A673 (cell line): ENCODE measurements at regions not wholly inside any gene's neighbourhood (a gene's known extent, or its start where the extent isn't known, plus 50 kb on each side); places are given as distances from the start of the nearest gene placed in this dataset.

Experiments used
- BruUV-seq: library from RNA; stranded (reverse); fragments of 400-500 nt; replicated peaks from 2 replicates; lab custom pipeline; 2021; lab: Mats Ljungman, UMichigan
- CTCF ChIA-PET: fragments of 300-600 bp; sonication (Branson Sonifier 250); formaldehyde crosslinking; loops from one replicate; lab custom pipeline; 2022; ENCODE audit warnings: antibody characterized with exemption; lab: Charles Lee
- POLR2A ChIA-PET: fragments of 300-600 bp; sonication (Branson Sonifier 250); formaldehyde crosslinking; loops from one replicate; lab custom pipeline; 2022; ENCODE audit warnings: antibody characterized with exemption; ENCODE audit not compliant: low non-redundant PET; lab: Charles Lee
- DNase-seq: peaks from one replicate; pipeline ENCODE4 v3.0.0-alpha.2; 2015; ENCODE audit warnings: low spot score
- H3K27ac ChIP-seq: fragments of 200-600 bp; sonication (generic); 2 replicates; pipeline ENCODE4 v1.5.1; 2016; ENCODE audit warnings: mixed run types, low read depth, mild to moderate bottlenecking, mixed read lengths, antibody characterized with exemption, low read length; ENCODE audit not compliant: poor library complexity, severe bottlenecking
- H3K27me3 ChIP-seq: fragments of 200-600 bp; sonication (generic); replicated peaks from 2 replicates; pipeline ENCODE4 v1.6.1; 2017; ENCODE audit warnings: mixed run types, low read depth, mild to moderate bottlenecking, mixed read lengths, antibody characterized with exemption, low read length; ENCODE audit not compliant: insufficient read depth, poor library complexity
- H3K36me3 ChIP-seq: fragments of 200-600 bp; sonication (generic); 2 replicates; pipeline ENCODE4 v1.6.1; 2016; ENCODE audit warnings: mixed run types, mild to moderate bottlenecking, mixed read lengths, antibody characterized with exemption, low read length; ENCODE audit not compliant: insufficient read depth, poor library complexity, severe bottlenecking
- H3K4me1 ChIP-seq: fragments of 200-600 bp; sonication (generic); 2 replicates; pipeline ENCODE4 v1.6.1; 2017; ENCODE audit warnings: mixed run types, mild to moderate bottlenecking, mixed read lengths, antibody characterized with exemption, low read length; ENCODE audit not compliant: insufficient read depth, poor library complexity, severe bottlenecking
- H3K4me3 ChIP-seq: fragments of 200-600 bp; sonication (generic); 2 replicates; pipeline ENCODE4 v1.5.1; 2016; ENCODE audit warnings: low read depth, mixed run types, mild to moderate bottlenecking, mixed read lengths, low read length; ENCODE audit not compliant: poor library complexity, severe bottlenecking
- H3K9me3 ChIP-seq: fragments of 200-600 bp; sonication (generic); 2 replicates; pipeline ENCODE4 v1.6.1; 2016; ENCODE audit warnings: mixed run types, low read depth, mild to moderate bottlenecking, mixed read lengths, antibody characterized with exemption, low read length; ENCODE audit not compliant: poor library complexity, severe bottlenecking
- EZH2 ChIP-seq: fragments of 200-600 bp; sonication (generic); IDR thresholded peaks from 2 replicates; pipeline ENCODE4 v1.6.1; 2017; ENCODE audit warnings: borderline replicate concordance, low read depth, mild to moderate bottlenecking, mixed read lengths, antibody characterized with exemption, low read length; ENCODE audit not compliant: poor library complexity, severe bottlenecking
- intact Hi-C: fragments of 100-400 bp; cut with micrococcal nuclease; formaldehyde crosslinking; loops from one replicate; pipeline ENCODE4 v1.10.0; 2022; ENCODE audit not compliant: unreplicated experiment
- TF ChIP-seq, protein P1 (sequence below): fragments of 300-800, 200-600 bp; sonication (generic); conservative IDR thresholded peaks from 2 replicates; pipeline ENCODE4 v1.5.1; 2017; ENCODE audit warnings: low read depth, mild to moderate bottlenecking, antibody characterized with exemption, low read length, moderate library complexity, mixed read lengths

DNA sequence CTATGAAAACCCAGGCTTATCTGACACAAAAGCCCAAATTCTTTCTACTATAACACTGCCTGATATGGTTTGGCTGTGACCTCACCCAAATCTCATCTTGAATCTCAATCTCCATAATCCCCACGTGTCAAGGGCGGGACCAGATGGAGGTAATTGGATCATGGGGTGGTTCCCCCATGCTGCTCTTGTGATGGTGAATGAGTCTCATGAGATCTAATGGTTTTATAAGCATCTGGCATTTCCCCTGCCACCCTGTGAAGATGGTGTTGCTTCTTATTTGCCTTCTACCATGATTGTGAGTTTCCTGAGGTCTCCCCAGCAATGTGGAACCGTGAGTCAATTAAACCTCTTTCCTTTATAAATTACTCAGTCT is 123.3 kb upstream of the USP24 start:
- ChIA-PET POLR2A (no interaction called here), CTCF (interaction anchor here (0.5 kb wide), 1 partner anchor 10 kb away, joined by 4 read pairs; no protein-coding TSS in a partner anchor)
- Histone ChIP-seq H3K4me1 (no peaks in the 10 kb centered on the region), H3K36me3 (no peaks in the 10 kb centered on the region), H3K4me3 (no peak overlapping the region), H3K9me3 (no peaks in the 10 kb centered on the region), H3K27ac (no peak overlapping the region), H3K27me3 (no peaks in the 10 kb centered on the region)
- DNase-seq, result peak; percentile 47
- TF ChIP-seq, protein P1, sequence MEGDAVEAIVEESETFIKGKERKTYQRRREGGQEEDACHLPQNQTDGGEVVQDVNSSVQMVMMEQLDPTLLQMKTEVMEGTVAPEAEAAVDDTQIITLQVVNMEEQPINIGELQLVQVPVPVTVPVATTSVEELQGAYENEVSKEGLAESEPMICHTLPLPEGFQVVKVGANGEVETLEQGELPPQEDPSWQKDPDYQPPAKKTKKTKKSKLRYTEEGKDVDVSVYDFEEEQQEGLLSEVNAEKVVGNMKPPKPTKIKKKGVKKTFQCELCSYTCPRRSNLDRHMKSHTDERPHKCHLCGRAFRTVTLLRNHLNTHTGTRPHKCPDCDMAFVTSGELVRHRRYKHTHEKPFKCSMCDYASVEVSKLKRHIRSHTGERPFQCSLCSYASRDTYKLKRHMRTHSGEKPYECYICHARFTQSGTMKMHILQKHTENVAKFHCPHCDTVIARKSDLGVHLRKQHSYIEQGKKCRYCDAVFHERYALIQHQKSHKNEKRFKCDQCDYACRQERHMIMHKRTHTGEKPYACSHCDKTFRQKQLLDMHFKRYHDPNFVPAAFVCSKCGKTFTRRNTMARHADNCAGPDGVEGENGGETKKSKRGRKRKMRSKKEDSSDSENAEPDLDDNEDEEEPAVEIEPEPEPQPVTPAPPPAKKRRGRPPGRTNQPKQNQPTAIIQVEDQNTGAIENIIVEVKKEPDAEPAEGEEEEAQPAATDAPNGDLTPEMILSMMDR, result no peak
- no peak for TF ChIP-seq EZH2
- intact Hi-C loops, result no loop called here
- no TSS peak for BruUV-seq

DNA sequence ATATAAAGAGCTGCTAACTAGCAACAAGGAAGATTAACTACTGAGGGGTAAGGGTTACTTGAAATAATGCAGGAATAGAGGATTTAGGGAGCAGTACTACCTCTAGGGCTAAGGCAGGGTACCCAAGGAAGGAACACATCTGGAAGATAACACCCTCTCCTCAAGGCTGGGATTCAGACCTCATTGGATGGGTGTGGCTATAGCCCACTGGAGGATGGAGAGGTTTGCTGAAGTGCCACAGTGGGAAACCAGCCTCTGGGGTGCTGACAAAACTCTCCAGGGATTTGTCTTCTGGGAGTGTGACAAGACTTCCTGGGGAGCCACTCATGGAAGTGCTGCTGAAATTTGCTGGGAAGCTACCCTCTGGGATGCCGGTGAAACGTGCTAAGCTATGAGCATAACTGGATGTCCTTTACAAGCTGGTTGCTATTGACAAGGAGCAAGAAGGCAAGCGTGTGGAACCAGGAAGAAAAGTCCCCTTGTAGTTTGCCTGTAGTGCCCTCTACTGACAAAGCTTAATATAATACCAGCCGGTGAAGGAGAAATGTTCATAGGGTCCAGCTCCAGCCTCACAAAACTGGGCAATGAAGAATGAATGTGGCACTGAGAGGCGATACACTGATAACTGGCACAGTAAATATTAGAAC is 122.8 kb upstream of the USP24 start:
- POLR2A ChIA-PET, result no interaction called here
- peak; percentile 69 for DNase-seq
- no peaks in the 10 kb centered on the region for H3K36me3 ChIP-seq

DNA sequence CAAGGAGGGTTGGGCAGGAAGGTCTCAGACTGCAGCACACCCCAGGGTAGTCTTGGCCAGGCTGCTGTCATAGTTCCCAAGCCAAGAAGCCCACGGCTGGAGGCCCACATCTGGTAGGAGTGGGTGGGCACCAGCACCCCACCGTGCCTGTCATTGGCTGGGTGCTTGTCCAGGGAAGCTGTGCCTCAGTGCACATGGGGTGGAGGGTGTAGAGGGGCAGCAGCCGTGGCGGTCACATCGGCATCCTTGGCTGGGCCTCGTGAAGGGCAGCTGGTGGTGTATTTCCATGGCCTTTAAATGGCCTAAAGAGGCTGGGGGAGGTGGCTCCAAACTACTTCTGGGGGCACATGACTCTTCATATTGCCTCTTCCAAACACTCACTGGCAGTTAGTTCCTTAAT is 119.6 kb upstream of the USP24 start:
- Histone ChIP-seq H3K27me3 (no peaks in the 10 kb centered on the region), H3K4me3 (no peak overlapping the region), H3K4me1 (no peaks in the 10 kb centered on the region), H3K27ac (no peak overlapping the region), H3K9me3 (no peaks in the 10 kb centered on the region), H3K36me3 (no peaks in the 10 kb centered on the region)
- no peak for DNase-seq
- BruUV-seq, result no TSS peak
- ChIA-PET CTCF (no interaction called here), POLR2A (no interaction called here)
- intact Hi-C loops, result no loop called here
- TF ChIP-seq EZH2, result no peak
- TF ChIP-seq, protein P1, result no peak

More for the DNA sequence above, 122.8 kb upstream of the USP24 start:
- no peaks in the 10 kb centered on the region for H3K27me3 ChIP-seq
- H3K4me1 ChIP-seq, result no peaks in the 10 kb centered on the region
- H3K27ac ChIP-seq, result no peak overlapping the region
- H3K9me3 ChIP-seq, result no peaks in the 10 kb centered on the region
- H3K4me3 ChIP-seq, result no peak overlapping the region
- intact Hi-C loops, result no loop called here
- BruUV-seq, result no TSS peak
- TF ChIP-seq EZH2, result no peak
- TF ChIP-seq, protein P1, result peak; percentile 64
- CTCF ChIA-PET, result interaction anchor here (0.5 kb wide), 1 partner anchor 10 kb away, joined by 4 read pairs; no protein-coding TSS in a partner anchor
